ENCODE measurements at regions not wholly inside any gene's neighbourhood (a gene's known extent, or its start where the extent isn't known, plus 50 kb on each side); places are given as distances from the start of the nearest gene placed in this dataset.

- POLR2A ChIA-PET, result no interaction called here
Observed at GRCh38 chr10:24080207-24080606, 128.7 kb upstream of the KIAA1217 start.

GRCh38 chr10:24086296-24087086 lies 122.4 kb upstream of the KIAA1217 start:
- Histone ChIP-seq H3K4me1 (ENCODE audit: control insufficient read depth, insufficient read depth, low read length) (no peaks in the 10 kb centered on the region), H3K9me3 (ENCODE audit: control insufficient read depth, insufficient read depth, low read depth, low read length) (no peaks in the 10 kb centered on the region), H3K27ac (ENCODE audit: extremely low read depth, low read depth, low read length) (no peak overlapping the region), H3K36me3 (ENCODE audit: control insufficient read depth in 2 of 2, insufficient read depth in 1 of 2, low read length in 2 of 2) (no peaks in the 10 kb centered on the region), H3K4me3 (ENCODE audit: low read depth, low read length) (no peak overlapping the region)
- ChIA-PET POLR2A (no interaction called here), CTCF (no interaction called here)
- TF ChIP-seq ZNF560 (tag by site-specific recombination; IDR thresholded peaks at IDR 0.05; ENCODE audit: borderline replicate concordance) (no peak), ZBTB8A (tag by site-specific recombination; IDR thresholded peaks at IDR 0.05) (no peak), ZFP41 (tag by site-specific recombination; IDR thresholded peaks at IDR 0.05; ENCODE audit: borderline replicate concordance) (no peak), ZNF433 (tag by site-specific recombination; IDR thresholded peaks at IDR 0.05; ENCODE audit: low read depth) (no peak), YY1 (tag by site-specific recombination; IDR thresholded peaks at IDR 0.05) (no peak), ZNF664 (tag by site-specific recombination; IDR thresholded peaks at IDR 0.05) (no peak), ZNF324 (tag by site-specific recombination; IDR thresholded peaks at IDR 0.05) (no peak)

More at GRCh38 chr10:24080207-24080606, 128.7 kb upstream of the KIAA1217 start:
- CTCF ChIA-PET, result interaction anchor here (0.6 to 1.0 kb wide), 2 partner anchors 279 to 786 kb away, joined by 3 to 4 read pairs; no protein-coding TSS in a partner anchor
- no peak for TF ChIP-seq ZFP69B (tag by site-specific recombination; IDR thresholded peaks at IDR 0.05)
- no peak for TF ChIP-seq ZNF580 (tag by site-specific recombination; IDR thresholded peaks at IDR 0.05)
- TF ChIP-seq ZNF514 (tag by site-specific recombination; IDR thresholded peaks at IDR 0.05), result no peak
- no peak for TF ChIP-seq ZNF658 (tag by site-specific recombination; IDR thresholded peaks at IDR 0.05)
- TF ChIP-seq ZNF558 (tag by site-specific recombination; IDR thresholded peaks at IDR 0.05), result no peak
- TF ChIP-seq ZNF660 (tag by site-specific recombination; IDR thresholded peaks at IDR 0.05), result no peak
- TF ChIP-seq PRDM2 (tag by site-specific recombination; IDR thresholded peaks at IDR 0.05; ENCODE audit: borderline replicate concordance), result no peak
- no peak for TF ChIP-seq ZNF266 (tag by site-specific recombination; IDR thresholded peaks at IDR 0.05; ENCODE audit: low read depth)
- no peak for TF ChIP-seq ZNF248 (tag by site-specific recombination; IDR thresholded peaks at IDR 0.05)
- TF ChIP-seq ZSCAN5A (tag by site-specific recombination; IDR thresholded peaks at IDR 0.05), result no peak
- TF ChIP-seq GLI2 (tag by site-specific recombination; IDR thresholded peaks at IDR 0.05; ENCODE audit: borderline replicate concordance, low read depth), result no peak
- TF ChIP-seq SP7 (tag by site-specific recombination; IDR thresholded peaks at IDR 0.05), result no peak
- no peak for TF ChIP-seq ZNF335 (tag by site-specific recombination; conservative IDR thresholded peaks at IDR 0.05)
- no peak for TF ChIP-seq ZNF211 (tag by site-specific recombination; IDR thresholded peaks at IDR 0.05; ENCODE audit: low read depth)
- no peak for TF ChIP-seq ZNF776 (tag by site-specific recombination; IDR thresholded peaks at IDR 0.05; ENCODE audit: borderline replicate concordance)
- no peak for TF ChIP-seq ZNF76 (tag by site-specific recombination; IDR thresholded peaks at IDR 0.05; ENCODE audit: borderline replicate concordance, low read depth)
- Histone ChIP-seq H3K36me3 (ENCODE audit: control insufficient read depth in 2 of 2, insufficient read depth in 1 of 2, low read length in 2 of 2) (no peaks in the 10 kb centered on the region), H3K27ac (ENCODE audit: extremely low read depth, low read depth, low read length) (no peak overlapping the region), H3K4me1 (ENCODE audit: control insufficient read depth, insufficient read depth, low read length) (no peaks in the 10 kb centered on the region), H3K4me3 (ENCODE audit: low read depth, low read length) (no peak overlapping the region), H3K9me3 (ENCODE audit: control insufficient read depth, insufficient read depth, low read depth, low read length) (no peaks in the 10 kb centered on the region)

All from HEK293 (cell line).